H1 (cell line): ENCODE measurements at regions not wholly inside any gene's neighbourhood (a gene's known extent, or its start where the extent isn't known, plus 50 kb on each side); places are given as distances from the start of the nearest gene placed in this dataset.

Experiments used
- ATF3 ChIP-seq: IDR thresholded peaks from 2 replicates; pipeline ENCODE4 v1.6.1; 2011; ENCODE audit warnings: low read depth, mild to moderate bottlenecking, low read length; ENCODE audit not compliant: insufficient read depth
- CTBP2 ChIP-seq: IDR thresholded peaks from 2 replicates; pipeline ENCODE4 v1.7.0; 2011; ENCODE audit warnings: borderline replicate concordance, mild to moderate bottlenecking, moderate library complexity, mixed read lengths, low read length; ENCODE audit not compliant: insufficient read depth, insufficient read length
- EZH2 ChIP-seq: fragments of 200-600 bp; sonication (generic); IDR thresholded peaks from 2 replicates; pipeline ENCODE4 v1.7.1; 2012; ENCODE audit warnings: low read depth, mild to moderate bottlenecking, moderate library complexity, low read length, inconsistent platforms; ENCODE audit not compliant: severe bottlenecking
- GTF2F1 ChIP-seq: IDR thresholded peaks from 2 replicates; pipeline ENCODE4 v1.6.1; 2012; ENCODE audit warnings: low read depth, low read length, improper control_type of control experiment, borderline replicate concordance
- POLR2AphosphoS5 ChIP-seq: IDR thresholded peaks from 2 replicates; pipeline ENCODE4 v1.6.1; 2011; ENCODE audit warnings: low read depth, low read length
- SAP30 ChIP-seq: fragments of 300-600 bp; sonication (generic); IDR thresholded peaks from 2 replicates; pipeline ENCODE4 v1.7.1; 2012; ENCODE audit warnings: low read length, moderate library complexity, mild to moderate bottlenecking, inconsistent platforms; ENCODE audit not compliant: insufficient read depth, insufficient replicate concordance
- TF ChIP-seq, protein P1 (sequence below), 3 experiments: IDR thresholded peaks; 1 replicate in 2 of 3; 2 replicates in 1 of 3; pipeline versions ENCODE4 v1.5.1 to v1.6.1; 2011; ENCODE audit warnings: low read length in 3 of 3, mild to moderate bottlenecking in 3 of 3, inconsistent platforms in 2 of 3, low read depth in 1 of 3, moderate library complexity in 1 of 3; ENCODE audit not compliant: insufficient read depth in 1 of 3; ENCODE audit errors: control extremely low read depth in 1 of 3

DNA sequence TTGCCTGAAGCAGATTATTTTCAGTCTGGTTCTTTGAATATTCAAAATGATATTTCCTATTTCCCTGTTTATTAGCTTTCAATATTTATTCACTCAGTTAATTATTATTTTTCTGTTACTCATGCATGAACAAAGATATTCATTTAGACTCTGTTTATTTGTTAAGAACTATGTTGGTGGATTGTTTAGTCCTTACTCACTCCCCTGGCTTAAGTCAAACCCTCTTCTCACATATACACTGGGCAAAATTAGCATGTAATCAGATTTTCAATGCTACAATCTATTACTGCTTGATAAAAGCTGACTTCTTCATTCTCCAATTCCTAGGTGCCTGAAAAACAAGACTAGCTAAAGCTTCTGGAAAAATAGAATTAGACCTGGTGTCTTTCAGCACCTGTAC, 335.8 kb downstream of the FAT4 start:
- TF ChIP-seq, protein P1, sequence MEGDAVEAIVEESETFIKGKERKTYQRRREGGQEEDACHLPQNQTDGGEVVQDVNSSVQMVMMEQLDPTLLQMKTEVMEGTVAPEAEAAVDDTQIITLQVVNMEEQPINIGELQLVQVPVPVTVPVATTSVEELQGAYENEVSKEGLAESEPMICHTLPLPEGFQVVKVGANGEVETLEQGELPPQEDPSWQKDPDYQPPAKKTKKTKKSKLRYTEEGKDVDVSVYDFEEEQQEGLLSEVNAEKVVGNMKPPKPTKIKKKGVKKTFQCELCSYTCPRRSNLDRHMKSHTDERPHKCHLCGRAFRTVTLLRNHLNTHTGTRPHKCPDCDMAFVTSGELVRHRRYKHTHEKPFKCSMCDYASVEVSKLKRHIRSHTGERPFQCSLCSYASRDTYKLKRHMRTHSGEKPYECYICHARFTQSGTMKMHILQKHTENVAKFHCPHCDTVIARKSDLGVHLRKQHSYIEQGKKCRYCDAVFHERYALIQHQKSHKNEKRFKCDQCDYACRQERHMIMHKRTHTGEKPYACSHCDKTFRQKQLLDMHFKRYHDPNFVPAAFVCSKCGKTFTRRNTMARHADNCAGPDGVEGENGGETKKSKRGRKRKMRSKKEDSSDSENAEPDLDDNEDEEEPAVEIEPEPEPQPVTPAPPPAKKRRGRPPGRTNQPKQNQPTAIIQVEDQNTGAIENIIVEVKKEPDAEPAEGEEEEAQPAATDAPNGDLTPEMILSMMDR (IDR thresholded peaks at IDR 0.05; ENCODE audit: control extremely low read depth in 1 of 3, insufficient read depth in 1 of 3, low read depth in 1 of 3, low read length in 3 of 3), result no peak
- no peak for TF ChIP-seq CTBP2
- TF ChIP-seq EZH2, result no peak
- TF ChIP-seq ATF3, result no peak
- no peak for TF ChIP-seq POLR2AphosphoS5
- TF ChIP-seq GTF2F1, result no peak
- no peak for TF ChIP-seq SAP30
